ENCODE measurements at regions not wholly inside any gene's neighbourhood (a gene's known extent, or its start where the extent isn't known, plus 50 kb on each side); places are given as distances from the start of the nearest gene placed in this dataset.

- TF ChIP-seq BCL11A (IDR thresholded peaks at IDR 0.05; ENCODE audit: low read depth in 2 of 2, low read length in 2 of 2) (no peak), EGR1 (IDR thresholded peaks at IDR 0.05; ENCODE audit: borderline replicate concordance, low read depth, low read length) (no peak)
These were observed 83.9 kb upstream of the MEF2A start (continued) for GRCh38 chr15:99481951-99482230.

All from H1 (cell line).